GM21515 (cell line): ENCODE measurements at regions not wholly inside any gene's neighbourhood (a gene's known extent, or its start where the extent isn't known, plus 50 kb on each side); places are given as distances from the start of the nearest gene placed in this dataset.
"Not testable (repeated sequence)": the region's sequence is repeated elsewhere in the genome, so short reads cannot be mapped to it uniquely, and the experiment has no call there.

Experiments used
- ATAC-seq: cut with Tn5 transposase; IDR thresholded peaks from one replicate; pipeline ENCODE4 v1.9.1; 2021; ENCODE audit not compliant: unreplicated experiment

DNA sequence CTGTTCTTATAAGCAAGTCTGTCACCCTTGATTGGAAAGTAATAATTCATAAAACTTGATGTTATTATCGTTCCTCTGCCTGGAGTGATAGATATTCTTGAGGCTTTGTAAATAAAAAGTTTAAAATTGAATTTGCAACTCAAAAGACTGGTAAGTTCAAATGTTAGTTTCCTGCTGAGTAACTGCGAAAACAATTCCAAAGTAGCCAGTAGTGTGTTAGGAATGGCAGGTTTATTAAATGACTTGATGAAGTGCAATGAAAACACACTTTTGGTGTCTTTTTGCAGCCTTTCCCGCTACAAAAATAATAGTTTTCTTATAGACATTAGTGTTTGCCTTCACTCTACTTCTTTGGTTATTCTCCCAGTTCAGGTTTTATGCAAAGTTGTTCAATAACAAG lies 299.3 kb downstream of the DLEU7 start:
- no peak for ATAC-seq

DNA sequence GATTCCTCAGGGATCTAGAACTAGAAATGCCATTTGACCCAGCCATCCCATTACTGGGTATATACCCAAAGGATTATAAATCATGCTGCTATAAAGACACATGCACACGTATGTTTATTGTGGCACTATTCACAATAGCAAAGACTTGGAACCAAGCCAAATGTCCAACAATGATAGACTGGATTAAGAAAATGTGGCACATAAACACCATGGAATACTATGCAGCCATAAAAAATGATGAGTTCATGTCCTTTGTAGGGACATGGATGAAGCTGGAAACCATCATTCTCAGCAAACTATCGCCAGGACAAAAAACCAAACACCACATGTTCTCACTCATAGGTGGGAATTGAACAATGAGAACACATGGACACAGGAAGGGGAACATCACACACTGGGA lies 296.3 kb downstream of the DLEU7 start:
- ATAC-seq, result not testable (repeated sequence)

- ATAC-seq, result no peak
Observed at GRCh38 chr13:50548586-50548985, 294.9 kb downstream of the DLEU7 start.

- ATAC-seq, result no peak
Observed at GRCh38 chr13:50549221-50549942, 294.1 kb downstream of the DLEU7 start.

- no peak for ATAC-seq
Observed at GRCh38 chr13:50550151-50550550, 293.3 kb downstream of the DLEU7 start.

DNA sequence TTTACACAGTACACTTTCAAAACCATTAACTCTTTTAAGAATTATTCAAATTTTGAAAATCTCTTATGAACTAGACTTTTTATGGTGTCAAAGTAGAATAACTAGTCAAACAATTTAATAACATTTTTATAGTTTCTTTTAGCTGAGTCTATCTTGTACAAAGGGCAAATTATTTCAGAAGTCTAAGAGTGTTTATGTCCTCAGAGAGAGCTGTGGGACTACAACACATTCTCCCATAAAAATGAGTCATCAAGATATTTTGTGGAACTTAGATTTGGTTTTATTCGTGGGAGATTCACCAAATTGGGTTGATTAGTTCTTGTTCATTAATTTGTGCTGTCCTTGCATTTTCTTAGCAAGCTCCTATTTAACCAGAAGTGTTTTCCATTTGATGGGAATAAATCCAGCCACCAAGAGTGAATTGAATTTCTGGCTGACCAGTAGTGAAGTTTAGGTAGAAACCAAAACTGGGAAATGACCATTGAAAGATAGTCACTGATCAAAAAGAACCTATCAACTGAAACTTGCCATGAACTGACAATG lies 291.0 kb downstream of the DLEU7 start:
- no peak for ATAC-seq

- ATAC-seq, result no peak
Observed at GRCh38 chr13:50561739-50562138, 281.8 kb downstream of the DLEU7 start.

DNA sequence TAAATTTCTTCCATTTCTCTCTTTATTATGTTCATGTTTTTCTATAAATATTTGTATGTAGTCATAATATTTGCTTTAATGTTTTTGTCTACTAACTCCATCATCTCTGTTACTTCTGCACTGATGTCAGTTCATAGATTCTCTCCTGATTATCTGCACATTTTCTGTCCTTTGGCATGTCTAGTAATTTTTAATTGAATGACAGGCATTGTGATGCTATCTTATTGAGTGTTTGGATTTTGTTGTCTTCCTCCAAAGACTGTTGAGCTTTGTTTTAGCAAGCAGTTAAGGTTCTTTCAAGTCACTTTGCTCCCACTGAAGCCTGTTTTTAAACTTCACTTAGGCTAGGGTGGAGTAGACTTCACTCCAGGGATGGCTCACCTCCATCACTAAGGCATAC lies 276.8 kb downstream of the DLEU7 start:
- ATAC-seq, result no peak

DNA sequence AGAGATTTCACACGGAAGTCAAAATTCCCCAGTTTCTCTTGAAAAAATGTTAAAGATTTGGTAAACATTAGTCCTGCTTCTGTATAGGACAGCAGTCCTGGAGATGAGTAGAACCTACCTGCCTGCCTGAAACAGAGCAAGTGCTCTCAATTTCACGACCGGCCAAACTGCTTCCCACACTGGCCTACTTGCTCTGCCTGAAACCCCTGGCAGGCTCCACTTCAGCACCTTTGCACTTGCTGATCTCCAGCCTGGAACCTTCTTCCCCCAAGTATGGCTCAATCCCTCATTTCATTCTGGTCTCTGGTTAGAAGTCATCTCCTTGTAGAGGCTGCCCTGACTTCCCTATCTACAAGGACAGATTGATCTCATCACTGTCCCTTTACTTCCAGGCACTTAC lies 271.4 kb downstream of the DLEU7 start:
- no peak for ATAC-seq

DNA sequence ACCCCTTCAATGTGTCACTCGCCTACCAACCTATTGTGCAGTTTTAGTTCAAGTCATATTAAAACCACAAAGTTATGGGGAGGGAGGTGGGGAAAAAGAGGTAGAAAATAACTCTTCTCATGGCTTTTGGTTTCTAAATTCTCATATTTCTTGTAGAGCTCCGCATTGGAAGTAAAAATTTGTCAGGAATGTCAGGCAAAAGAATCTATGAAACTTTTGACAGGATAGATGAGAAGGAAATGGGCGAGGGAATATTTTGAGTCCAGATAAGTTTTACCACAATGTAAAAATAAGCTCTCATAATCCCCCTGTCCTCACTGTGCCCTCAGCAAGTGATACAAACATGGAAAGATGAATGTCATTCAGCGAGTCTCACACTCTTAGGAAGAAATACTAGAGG lies 270.4 kb downstream of the DLEU7 start:
- ATAC-seq, result no peak

GRCh38 chr13:50574731-50575130 lies 268.8 kb downstream of the DLEU7 start:
- ATAC-seq, result no peak

DNA sequence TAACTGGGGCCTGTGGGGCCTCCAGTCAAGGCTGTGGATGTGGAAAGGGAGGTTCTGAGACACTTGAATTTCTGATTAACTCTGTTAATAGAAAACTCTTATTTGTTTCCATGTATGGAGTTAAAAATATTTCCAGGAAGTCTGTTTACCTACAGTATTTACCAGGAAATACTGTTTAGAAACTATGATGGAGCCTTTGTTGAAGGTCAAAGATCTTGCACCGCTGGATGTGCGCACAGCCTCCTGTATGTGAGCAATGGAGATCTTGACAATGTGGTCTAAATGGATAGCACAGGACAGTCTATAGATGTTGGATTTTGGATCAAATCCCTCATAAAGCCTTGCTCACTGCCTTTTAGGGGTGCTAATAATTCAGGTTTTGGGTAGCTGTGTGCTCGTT lies 268.4 kb downstream of the DLEU7 start:
- no peak for ATAC-seq

- no peak for ATAC-seq
Observed at GRCh38 chr13:50576156-50576555, 267.3 kb downstream of the DLEU7 start.

GRCh38 chr13:50577806-50578205 lies 265.7 kb downstream of the DLEU7 start:
- no peak for ATAC-seq

GRCh38 chr13:50580684-50581305 lies 262.7 kb downstream of the DLEU7 start:
- ATAC-seq, result no peak

DNA sequence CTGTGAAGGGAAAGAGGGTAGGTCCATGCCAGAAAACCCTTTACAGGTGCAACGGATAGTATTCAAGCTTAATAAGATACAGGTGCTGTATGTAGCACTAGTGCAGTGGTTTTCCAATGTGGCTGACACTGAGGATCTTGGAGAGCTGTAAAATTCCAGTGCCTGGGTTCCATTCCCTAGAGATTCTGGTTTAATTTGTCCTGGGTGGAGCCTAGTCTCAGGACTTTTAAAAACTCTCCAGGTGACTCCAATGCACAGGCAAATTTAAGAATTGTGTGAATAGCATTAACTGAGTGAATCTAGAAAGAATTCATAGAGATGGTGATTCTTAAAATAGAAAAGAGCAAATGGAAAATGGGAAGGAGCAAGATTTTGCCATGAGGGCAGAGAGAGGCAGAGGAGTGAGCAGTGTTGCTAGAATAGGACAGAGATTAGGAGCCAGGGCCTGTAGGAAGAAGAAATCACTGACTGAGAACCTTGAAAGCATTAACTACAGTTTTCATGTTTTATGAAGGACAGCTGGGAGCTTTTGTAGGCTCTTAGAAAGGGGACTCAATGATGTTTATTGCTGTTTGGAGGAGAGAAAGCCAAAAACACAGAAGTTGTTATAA lies 261.8 kb downstream of the DLEU7 start:
- ATAC-seq, result no peak

DNA sequence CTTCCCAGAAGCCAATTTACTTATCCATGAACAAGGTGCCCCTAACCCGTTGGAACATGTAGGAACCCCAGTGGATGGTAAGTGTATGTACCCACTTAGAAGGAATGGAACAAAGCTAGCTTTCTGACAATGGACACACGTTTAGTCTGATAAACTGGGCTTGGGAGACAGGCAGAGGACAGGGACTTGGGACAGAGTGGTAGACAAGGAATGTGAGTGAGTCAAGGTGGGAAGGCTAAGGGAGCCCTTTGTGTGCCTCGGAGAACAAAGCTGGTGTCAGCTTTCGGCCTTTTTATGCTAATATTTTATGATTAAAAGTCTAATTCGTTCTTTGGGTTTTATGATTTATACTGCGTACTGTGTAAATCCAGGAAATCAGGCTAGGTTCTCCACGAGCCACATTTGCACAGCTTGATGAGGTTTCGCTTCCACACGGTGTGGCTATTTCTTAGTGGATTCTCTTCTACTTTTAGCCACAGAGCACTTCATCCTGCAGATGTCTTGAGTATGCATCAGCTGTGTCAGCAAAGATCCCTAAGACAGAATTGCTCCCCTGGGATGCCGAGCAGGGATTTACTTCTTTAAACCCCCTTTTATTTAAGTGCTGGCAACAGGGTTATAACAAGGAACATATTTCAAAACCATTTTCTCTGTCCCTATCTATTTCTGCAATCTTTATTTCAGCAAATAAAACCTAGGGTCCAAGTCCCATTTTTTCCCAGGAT lies 258.5 kb downstream of the DLEU7 start:
- no peak for ATAC-seq

GRCh38 chr13:50585674-50586413 lies 257.6 kb downstream of the DLEU7 start:
- no peak for ATAC-seq

DNA sequence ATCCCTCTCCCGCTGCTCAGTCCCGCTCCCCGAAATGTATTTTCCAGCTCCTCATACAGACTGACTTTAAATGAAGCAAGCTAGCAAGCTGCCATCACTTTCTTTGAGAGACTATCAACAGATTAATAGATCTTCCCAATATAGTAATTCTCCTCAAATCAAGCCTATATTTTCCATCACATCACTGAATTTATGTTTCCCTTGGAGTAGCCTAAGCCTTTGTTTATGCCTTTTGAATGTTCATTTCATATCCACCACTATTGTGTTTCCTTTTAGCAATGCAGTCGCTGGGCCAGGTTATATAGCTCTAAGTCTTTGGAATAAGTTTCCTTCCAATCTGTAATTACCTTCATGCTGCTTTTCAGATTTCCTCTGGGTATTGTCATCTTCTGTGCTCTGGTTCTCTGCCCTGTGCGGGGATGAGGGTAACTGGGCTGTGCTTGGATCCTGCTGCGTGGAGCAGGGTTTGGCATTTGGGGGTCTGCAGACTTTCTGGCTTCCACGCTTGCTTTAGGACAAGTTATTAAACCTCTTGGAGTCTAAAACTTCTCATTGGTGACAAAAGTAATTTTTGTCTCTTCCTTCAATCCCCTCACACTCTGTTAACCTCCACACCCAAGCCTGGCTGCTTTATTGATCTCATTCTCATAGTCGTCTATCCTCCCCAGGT lies 256.9 kb downstream of the DLEU7 start:
- ATAC-seq, result no peak

- no peak for ATAC-seq
Observed at GRCh38 chr13:50587115-50587514, 256.4 kb downstream of the DLEU7 start.
